GM19463 (cell line): ENCODE measurements at regions not wholly inside any gene's neighbourhood (a gene's known extent, or its start where the extent isn't known, plus 50 kb on each side); places are given as distances from the start of the nearest gene placed in this dataset.
"Not testable (repeated sequence)": the region's sequence is repeated elsewhere in the genome, so short reads cannot be mapped to it uniquely, and the experiment has no call there.

Experiments used
- ATAC-seq: cut with Tn5 transposase; IDR thresholded peaks from one replicate; pipeline ENCODE4 v1.9.1; 2021; ENCODE audit warnings: mild to moderate bottlenecking, moderate library complexity; ENCODE audit not compliant: unreplicated experiment

DNA sequence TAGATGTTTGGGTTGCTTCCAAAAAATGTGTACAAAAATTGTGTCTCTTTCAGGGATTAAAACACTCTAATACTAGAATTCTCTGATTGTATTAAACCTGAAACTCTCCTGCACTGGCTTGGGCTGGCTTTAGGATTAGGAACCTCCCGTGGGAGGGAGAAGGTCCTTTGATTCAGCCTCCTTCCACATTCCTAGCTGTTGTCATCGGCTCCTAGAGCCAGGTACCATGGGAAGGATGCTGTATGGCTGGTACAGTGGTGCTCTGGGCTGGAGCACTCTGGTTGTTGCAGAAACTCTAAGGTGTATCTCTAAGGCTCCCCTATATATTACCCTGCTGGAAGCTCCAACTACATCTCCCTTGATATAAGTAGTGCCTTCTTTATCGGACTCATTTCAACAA lies 245.2 kb upstream of the FOXK1 start:
- ATAC-seq, result no peak

DNA sequence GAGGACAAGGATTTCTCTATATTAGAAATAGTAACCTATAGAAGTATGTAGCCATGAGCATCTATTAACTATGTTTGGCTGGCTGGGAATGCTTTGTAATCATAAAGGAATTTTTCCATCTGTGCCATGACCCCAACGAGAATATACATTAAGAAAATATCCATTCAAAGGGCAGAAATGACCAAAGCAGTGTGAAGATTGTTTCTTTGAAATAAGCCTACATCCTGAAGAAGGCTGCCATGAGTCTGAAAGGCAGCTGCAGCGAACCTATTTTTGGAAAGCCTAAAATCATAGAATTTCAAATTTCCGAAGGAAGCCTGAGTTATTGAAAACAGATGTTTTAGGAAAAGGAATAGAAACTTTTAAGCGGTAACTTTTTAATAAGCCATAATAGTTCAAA lies 244.2 kb upstream of the FOXK1 start:
- ATAC-seq, result no peak

DNA sequence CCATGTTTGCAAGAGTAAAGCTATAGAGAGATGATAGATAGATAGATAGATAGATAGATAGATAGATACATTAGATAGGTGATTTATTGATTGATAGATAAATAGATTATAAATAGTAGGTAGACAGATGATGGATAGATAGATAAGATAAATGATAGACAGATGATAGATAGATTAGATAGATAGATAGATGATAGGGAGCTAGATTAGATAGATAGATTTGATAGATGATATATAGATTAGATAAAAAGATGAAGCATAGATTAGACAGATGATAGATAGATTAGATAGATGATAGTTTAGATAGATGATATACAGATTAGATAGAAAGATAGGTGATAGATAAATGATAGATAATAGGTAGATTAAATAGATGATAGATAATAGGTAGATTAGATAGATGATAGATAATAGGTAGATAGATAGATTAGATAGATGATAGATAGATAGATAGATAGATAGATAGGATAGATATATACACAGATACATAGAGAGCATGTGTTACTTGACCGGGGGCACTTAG lies 243.3 kb upstream of the FOXK1 start:
- ATAC-seq, result no peak

DNA sequence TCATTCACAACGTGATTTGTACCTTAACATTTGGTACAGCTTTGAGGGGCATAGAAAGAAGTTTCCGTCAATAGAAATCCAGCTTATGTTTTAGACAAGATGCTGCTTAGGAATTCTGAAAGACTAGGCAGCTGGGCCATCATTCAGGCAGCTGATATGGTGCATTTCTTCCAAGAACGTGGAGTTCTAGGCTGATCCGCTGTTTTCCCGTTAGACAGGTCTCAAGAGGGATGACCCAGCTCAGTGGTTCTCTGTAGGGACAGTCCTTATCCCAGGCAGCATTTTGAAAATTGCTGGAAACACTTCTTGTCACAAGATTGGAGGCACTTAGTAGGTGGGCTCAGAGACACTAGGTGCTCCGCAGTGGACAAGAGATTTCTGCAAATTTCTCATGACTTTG lies 242.7 kb upstream of the FOXK1 start:
- ATAC-seq, result no peak

DNA sequence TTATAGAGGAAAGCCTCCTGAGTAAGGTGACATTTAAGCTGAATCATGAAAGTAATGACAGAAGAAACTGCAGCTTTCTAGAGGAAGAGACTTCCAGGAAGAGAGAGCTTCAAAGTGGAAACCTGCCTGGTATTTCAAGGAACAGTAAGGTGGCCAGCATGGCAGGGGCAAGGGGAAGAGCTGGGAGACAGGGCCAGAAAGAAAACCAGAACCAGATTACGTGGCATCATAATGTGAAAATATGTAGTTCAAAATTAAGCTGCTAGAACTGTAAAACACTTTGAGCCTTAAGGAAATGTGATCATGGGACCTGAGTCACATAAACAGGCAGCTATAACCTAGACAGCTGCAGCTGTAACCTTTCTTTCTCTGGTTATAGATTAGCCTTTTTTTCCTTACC lies 238.0 kb upstream of the FOXK1 start:
- no peak for ATAC-seq

DNA sequence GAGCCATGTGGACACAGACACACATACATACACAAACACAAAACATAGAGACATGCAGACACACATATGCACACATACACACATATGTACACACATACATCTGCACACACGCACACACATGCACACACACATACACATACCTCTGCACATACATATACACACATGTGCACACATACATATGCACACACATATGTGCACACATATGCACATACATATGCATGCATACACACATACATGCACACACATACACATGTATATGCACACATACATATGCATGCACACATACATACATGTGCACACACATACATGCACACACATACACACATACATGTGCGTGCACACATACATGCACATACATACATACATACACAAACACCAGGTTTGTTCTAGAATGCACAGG lies 236.3 kb upstream of the FOXK1 start:
- no peak for ATAC-seq

DNA sequence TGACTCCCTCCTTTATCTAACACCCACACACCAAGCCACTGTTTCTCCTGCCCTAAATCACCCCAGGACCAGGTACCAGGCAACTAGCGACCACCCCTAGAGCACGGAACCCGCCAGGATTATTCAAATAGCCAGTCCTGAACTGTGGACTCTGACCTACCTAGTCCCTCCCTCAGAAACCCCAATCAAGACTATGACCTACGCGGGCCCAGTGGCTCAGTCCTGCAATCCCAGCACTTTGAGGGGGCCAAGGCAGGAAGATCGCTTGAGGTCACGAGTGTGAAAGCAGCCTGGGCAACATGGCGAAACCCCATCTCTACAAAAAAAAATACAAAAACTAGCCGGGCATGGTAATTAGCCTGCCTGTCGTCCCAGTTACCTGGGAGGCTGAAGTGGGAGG lies 232.8 kb upstream of the FOXK1 start:
- no peak for ATAC-seq

DNA sequence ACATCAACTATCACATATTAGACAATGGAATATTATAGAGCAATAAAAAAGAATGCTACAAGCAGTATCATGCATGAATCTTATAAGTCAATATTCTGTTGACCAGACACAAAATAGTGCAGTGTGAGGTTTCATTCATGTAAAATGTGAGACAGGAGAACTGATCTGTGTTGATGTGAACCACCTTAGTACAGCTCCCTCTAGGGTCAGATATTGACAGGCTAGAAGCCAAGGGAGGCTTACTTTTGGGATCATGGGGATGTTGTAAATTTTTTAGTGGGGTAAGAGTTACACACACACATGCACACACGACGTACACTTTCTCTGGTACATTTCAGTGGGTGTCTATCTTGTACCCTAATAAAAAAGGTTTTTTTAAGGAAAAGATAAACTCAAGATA lies 231.6 kb upstream of the FOXK1 start:
- ATAC-seq, result no peak

DNA sequence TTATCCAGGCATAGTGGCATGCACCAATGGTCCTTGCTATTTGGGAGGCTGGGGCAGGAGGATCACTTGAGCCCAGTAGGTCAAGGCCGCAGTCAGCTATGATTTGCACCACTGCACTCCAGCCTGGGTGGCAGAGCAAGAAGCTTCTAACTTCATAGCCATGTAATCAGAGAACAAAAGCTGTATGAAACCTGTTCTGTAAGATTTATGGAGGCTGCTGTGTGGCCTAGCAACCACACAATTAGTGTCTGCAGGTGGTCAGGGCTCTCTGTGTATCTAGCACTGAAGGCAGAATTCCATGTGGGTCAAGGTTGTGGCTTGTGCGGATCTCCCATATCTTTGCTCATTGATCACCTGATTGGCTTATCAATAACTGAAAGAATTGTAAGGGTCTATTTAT lies 221.5 kb upstream of the FOXK1 start:
- no peak for ATAC-seq

DNA sequence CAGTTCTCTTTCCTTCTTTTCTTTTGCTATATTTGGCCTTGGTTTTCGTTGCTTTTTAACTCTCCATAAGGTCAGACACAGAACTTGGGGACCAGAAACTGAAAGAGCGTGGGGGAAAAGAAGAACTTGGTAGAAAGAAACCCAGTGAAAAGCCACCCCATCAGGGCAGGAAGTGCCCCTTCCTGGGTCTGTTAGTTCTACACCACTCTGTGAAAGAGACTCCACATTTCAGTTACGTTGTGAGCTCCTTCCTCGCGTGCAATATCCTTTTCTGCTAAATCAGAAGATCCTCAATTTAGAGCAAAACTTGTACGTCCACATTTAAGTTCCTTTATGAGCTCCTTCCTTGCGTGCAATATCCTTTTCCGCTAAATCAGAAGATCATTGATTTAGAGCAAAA lies 220.6 kb upstream of the FOXK1 start:
- no peak for ATAC-seq

DNA sequence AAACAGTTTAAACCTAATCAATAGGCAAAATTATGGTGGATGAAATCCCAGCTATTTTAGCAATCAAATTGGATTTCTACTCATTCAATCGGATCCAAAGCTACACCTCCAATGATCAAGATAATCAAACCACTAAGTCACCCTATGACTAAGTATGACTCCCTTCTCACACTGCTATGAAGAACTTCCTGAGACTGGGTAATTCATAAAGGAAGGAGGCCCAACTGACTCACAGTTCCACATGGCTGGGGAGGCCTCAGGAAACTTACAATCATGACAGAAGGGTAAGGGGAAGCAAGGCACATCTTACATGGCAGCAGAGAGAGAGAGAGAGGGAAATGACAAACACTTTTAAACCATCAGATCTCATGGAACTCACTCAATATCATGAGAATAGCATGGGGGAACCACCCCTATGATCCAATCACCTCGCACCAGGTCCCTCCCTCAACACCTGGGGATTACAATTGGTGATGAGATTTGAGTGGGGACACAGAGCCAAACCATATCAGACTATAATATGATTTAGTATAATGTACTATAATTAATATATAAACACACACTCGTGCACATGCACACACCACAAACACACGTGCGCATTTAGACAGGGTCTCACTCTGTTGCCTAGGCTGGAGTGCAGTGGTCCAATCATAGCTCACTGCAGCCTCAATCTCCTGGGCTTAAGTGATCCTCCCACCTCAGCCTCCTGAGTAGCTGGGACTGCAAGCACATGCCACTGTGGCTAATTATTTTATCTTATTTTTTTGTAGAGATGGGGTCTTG lies 213.6 kb upstream of the FOXK1 start:
- ATAC-seq, result no peak

DNA sequence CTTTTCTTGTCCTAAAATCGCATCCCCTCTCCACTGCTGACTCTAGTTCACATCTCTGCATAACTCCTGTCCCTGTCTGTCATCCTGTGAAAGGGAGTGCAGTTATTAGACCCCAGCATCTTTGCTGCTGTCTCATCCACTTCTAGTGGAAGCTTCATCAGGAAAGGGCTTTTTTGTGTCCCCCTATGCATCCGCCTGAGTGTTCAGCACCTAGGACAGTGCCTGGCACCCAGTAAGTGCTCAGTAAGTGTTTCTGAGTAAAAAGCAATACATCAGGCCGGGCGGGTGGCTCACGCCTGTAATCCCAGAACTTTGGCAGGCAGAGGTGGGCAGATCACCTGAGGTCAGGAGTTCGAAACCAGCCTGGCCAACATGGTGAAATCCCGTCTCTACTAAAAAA lies 211.8 kb upstream of the FOXK1 start:
- ATAC-seq, result no peak

DNA sequence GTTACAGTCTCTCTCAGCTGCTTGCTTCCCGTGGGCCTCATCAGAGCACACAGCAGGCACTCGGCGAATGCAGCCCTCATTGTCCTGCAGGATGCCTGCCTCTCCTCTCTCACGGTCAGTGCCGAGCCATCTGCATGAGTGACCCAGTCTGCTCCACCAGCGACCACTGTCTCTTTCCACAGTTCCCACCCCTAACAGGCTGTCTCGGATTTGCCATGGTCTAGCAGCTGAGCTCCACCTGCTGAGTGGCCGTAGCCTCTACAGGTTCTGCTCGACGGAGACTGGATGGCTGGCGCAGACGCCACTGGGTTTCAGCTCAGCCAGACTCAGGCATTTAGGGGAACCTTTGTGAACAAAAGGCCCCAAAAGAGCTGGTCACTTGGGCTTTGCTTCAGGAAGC lies 209.4 kb upstream of the FOXK1 start:
- no peak for ATAC-seq

DNA sequence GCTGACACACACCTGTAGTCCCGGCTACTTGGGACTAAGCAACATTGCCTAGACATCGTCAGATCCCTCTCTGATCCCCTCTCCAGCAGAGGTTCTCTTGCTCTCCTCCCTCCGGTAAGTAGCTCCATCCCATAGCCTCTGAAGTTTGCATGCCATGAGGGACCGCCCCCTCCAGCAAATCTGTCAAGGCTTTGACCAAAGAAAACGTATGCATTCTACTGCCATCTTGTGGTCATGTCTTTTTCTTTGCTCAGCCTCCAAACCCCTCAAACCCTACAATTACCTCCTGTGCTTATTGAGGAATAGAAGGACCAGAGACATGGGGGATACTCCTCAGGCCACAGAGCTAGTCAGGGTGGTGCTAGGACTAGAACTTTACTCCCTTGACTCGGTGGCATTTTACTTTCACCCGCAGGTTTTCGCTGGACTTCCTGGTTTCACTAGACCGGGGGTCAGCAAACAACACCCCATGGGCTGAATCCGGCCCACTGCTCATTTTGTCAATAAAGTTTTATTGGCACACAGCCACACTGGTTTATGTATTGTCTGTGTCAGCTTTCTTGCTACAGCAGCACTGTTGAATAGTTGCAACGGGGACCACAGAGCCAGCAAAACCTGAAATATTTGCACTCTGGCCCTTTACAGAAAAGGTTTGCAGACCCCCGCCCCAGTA lies 202.6 kb upstream of the FOXK1 start:
- ATAC-seq, result no peak

DNA sequence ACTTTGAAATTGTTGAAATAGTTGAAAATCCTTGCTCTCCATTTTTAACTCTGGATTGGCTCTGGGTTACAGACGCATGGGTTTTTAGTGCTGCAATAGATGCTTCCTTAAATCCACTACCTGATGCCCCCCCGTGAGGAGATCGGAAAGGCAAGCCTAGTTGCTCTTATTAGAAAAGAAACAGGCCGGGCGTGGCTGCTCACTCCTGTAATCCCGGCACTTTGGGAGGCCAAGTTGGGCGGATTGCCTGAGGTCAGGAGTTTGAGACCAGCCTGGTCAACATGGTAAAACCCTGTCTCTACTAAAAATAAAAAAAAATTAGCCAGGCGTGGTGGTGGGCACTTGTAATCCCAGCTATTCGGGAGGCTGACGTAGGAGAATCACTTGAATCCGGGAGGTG lies 202.0 kb upstream of the FOXK1 start:
- not testable (repeated sequence) for ATAC-seq

DNA sequence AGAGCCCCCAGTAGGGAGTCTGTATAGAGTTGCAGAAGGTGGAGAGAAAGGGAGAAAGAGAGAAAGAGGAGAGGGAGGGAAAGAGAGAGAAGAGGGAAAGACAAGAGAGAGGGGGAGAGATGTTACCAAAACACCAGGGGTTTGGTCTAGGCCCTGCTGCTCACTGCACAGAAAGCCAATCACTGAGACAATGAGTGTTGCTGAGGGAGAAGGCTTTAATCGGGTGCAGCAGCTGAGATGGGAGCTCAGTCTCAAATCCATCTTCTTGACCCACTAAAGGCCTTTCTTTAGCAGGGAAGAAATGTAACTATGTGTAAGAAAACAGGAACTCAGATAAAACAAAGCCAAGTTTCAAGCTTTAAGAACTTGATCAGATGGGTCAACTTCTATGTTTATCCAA lies 198.2 kb upstream of the FOXK1 start:
- no peak for ATAC-seq

DNA sequence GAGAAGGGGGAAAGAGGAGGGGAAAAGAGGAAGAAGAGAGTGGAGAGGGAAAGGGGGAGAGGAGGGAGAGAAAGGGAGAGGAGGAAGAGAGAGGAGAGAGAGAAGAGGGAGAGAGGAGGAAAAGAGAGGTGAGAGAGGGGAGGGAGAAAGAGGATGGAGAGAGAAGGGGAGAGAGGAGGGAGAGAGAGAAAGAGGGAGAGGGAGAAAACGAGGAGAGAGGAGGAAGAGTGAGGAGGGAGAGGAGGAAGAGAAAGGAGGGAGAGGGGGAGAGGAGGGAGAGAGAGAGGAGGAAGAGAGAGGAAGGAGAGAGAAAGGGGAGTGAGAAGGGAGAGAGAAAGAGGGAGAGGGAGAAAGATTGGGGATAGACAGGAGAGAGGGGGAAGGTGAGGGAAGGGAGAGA lies 197.6 kb upstream of the FOXK1 start:
- ATAC-seq, result no peak

DNA sequence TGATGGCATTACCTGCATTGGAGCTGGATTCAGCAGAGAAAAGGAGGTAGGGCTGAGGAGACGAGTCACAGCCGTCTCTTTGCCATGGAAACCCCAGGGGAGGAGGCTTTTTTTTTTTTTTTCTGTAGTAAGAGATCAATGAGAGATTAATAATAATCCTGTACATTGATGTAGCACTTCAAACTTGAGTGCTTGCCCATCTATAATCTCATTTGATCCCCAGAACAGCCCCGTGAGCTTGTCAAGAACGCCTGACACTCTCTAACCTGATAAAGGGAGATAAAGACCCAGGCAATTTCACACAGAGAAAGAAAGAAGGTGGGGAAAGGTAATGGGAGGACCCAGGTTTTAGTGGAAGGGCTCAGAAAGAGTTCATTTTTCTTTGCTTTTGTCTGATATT lies 195.2 kb upstream of the FOXK1 start:
- ATAC-seq, result no peak

DNA sequence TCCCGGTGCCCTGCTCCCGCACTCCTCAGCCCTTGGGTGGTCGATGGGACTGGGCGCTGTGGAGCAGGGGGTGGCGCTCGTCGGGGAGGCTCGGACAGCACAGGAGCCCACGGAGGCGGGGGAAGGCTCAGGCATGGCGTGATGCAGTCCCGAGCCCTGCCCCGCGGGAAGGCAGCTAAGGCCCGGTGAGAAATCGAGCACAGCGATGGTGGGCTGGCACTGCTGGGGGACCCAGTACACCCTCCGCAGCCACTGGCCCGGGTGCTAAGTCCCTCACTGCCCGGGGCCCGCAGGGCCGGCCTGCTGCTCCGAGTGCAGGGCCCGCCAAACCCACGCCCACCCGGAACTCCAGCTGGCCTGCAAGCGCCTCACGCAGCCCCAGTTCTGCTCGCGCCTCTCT lies 185.2 kb upstream of the FOXK1 start:
- not testable (repeated sequence) for ATAC-seq

DNA sequence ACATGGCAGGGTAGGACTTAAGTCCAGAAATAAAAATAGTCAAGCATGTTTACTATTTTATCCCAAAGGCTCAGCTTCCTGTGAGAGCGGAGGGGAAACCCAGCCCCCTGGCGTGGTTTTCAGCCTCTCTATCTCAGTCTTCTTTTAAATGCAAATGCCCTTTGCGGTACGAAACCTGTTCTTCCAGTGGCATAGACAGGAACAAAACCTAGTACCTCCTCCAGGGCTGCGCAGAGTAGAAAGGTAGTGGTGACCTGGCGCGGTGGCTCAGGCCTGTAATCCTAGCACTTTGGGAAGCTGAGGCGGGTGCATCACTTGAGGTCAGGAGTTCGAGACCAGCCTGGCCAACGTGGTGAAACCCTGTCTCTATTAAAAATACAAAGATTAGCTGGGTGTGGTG lies 181.3 kb upstream of the FOXK1 start:
- no peak for ATAC-seq

DNA sequence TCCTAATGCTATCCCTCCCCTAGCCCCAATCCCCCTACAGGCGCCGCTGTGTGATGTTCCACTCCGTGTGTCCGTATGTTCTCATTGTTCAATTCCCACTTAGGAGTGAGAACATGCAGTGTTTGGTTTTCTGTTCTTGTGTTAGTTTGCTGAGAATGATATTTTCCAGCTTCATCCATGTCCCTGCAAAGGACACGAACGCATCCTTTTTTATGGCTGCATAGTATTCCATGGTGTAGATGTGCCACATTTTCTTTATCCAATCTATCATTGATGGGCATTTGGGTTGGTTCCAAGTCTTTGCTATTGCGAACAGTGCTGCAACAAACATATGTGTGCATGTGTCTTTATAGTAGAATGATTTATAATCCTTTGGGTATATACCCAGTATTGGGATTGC lies 174.2 kb upstream of the FOXK1 start:
- ATAC-seq, result not testable (repeated sequence)

DNA sequence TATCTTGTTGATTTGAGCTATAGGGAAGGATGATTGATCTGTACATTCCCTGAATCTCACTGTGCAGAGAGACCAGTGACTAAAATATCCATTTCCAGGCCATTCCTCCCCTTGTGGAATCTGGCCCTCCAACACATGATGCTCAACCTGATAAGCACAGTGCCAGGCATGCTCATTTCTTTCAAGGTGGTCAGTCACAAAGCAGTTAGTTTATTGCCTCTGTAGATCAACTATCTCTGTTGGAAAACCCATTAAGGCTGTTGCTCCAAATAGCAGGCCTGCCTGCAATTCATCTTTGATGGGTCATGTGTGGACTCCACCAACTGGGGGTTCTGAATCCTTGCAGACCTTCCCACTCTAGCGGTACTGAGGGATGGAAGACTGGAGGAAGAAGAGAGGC lies 168.6 kb upstream of the FOXK1 start:
- no peak for ATAC-seq
